ENCODE measurements at regions not wholly inside any gene's neighbourhood (a gene's known extent, or its start where the extent isn't known, plus 50 kb on each side); places are given as distances from the start of the nearest gene placed in this dataset.

- H3K4me1 ChIP-seq (ENCODE audit: control insufficient read depth, insufficient read depth, low read length), result no peaks in the 10 kb centered on the region
- no peaks in the 10 kb centered on the region for H3K9me3 ChIP-seq (ENCODE audit: control insufficient read depth, insufficient read depth, low read depth, low read length)
- H3K27ac ChIP-seq (ENCODE audit: extremely low read depth, low read depth, low read length), result no peak overlapping the region
- TF ChIP-seq GLI2 (tag by site-specific recombination; IDR thresholded peaks at IDR 0.05; ENCODE audit: borderline replicate concordance, low read depth), result no peak
- TF ChIP-seq PRDM1 (tag by site-specific recombination; IDR thresholded peaks at IDR 0.05), result no peak
- no peak for TF ChIP-seq ZNF391 (tag by site-specific recombination; IDR thresholded peaks at IDR 0.05; ENCODE audit: borderline replicate concordance, low read depth)
- TF ChIP-seq ZNF404 (tag by site-specific recombination; IDR thresholded peaks at IDR 0.05), result no peak
- TF ChIP-seq ZNF791 (tag by site-specific recombination; IDR thresholded peaks at IDR 0.05), result no peak
- no peak for TF ChIP-seq ZNF37A (tag by site-specific recombination; IDR thresholded peaks at IDR 0.05)
- H3K36me3 ChIP-seq (ENCODE audit: control insufficient read depth in 2 of 2, insufficient read depth in 1 of 2, low read length in 2 of 2), result no peaks in the 10 kb centered on the region
- CTCF ChIA-PET, result interaction anchor here (0.7 kb wide), 1 partner anchor 261 kb away, joined by 5 read pairs; no protein-coding TSS in a partner anchor
- POLR2A ChIA-PET, result no interaction called here
- H3K4me3 ChIP-seq (ENCODE audit: low read depth, low read length), result no peak overlapping the region
Measured at GRCh38 chr18:44041961-44042360, 638.7 kb upstream of the SETBP1 start.

DNA sequence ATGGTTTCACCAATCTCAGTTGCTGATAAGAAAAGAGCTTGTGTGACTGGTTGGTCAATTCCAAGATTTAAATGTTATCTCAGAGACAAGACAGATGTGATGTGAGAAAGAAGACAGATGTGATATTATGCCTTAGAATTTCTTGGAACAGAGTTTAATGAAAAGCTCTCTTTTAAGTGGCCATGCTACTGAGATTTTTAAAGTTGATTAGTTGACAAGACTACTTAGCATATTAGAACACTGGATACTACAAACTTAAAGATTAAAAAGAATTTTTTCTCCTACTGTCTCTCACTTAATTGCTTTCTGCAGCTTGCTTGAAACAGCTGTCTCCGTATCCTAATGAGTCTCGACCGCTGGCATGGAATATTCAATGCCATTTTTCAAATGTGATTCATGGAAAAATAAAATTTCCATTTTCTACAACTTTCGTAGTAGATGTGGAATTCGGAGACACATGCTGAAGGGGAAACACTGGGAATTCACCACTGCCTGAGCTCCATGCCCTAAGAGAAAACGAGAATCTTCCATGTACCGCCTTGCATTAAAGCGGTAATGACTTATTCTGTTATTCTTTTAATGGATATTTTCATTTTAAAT is 634.2 kb upstream of the SETBP1 start:
- ChIA-PET POLR2A (no interaction called here), CTCF (interaction anchor here (0.6 kb wide), 1 partner anchor 69 kb away, joined by 3 read pairs; no protein-coding TSS in a partner anchor)
- H3K27ac ChIP-seq (ENCODE audit: extremely low read depth, low read depth, low read length), result no peak overlapping the region
- no peaks in the 10 kb centered on the region for H3K36me3 ChIP-seq (ENCODE audit: control insufficient read depth in 2 of 2, insufficient read depth in 1 of 2, low read length in 2 of 2)
- no peaks in the 10 kb centered on the region for H3K9me3 ChIP-seq (ENCODE audit: control insufficient read depth, insufficient read depth, low read depth, low read length)
- H3K4me3 ChIP-seq (ENCODE audit: low read depth, low read length), result no peak overlapping the region
- TF ChIP-seq ZNF658 (tag by site-specific recombination; IDR thresholded peaks at IDR 0.05) (no peak), ZNF202 (tag by site-specific recombination; IDR thresholded peaks at IDR 0.05; ENCODE audit: borderline replicate concordance) (no peak), ZFHX2 (tag by site-specific recombination; conservative IDR thresholded peaks at IDR 0.05) (no peak), ZNF214 (tag by site-specific recombination; IDR thresholded peaks at IDR 0.05; ENCODE audit: borderline replicate concordance) (no peak), ZNF513 (tag by site-specific recombination; IDR thresholded peaks at IDR 0.05) (no peak), ZNF324 (tag by site-specific recombination; IDR thresholded peaks at IDR 0.05) (no peak), KLF16 (tag by site-specific recombination; IDR thresholded peaks at IDR 0.05) (no peak), ZBTB1 (tag by site-specific recombination; IDR thresholded peaks at IDR 0.05) (no peak), ZNF639 (tag by site-specific recombination; IDR thresholded peaks at IDR 0.05) (no peak), ZNF660 (tag by site-specific recombination; IDR thresholded peaks at IDR 0.05) (no peak), ZSCAN16 (tag by site-specific recombination; IDR thresholded peaks at IDR 0.05) (no peak)
- TF ChIP-seq, protein P1, sequence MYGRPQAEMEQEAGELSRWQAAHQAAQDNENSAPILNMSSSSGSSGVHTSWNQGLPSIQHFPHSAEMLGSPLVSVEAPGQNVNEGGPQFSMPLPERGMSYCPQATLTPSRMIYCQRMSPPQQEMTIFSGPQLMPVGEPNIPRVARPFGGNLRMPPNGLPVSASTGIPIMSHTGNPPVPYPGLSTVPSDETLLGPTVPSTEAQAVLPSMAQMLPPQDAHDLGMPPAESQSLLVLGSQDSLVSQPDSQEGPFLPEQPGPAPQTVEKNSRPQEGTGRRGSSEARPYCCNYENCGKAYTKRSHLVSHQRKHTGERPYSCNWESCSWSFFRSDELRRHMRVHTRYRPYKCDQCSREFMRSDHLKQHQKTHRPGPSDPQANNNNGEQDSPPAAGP (tag by site-specific recombination; IDR thresholded peaks at IDR 0.05), result no peak
- TF ChIP-seq, protein P2, sequence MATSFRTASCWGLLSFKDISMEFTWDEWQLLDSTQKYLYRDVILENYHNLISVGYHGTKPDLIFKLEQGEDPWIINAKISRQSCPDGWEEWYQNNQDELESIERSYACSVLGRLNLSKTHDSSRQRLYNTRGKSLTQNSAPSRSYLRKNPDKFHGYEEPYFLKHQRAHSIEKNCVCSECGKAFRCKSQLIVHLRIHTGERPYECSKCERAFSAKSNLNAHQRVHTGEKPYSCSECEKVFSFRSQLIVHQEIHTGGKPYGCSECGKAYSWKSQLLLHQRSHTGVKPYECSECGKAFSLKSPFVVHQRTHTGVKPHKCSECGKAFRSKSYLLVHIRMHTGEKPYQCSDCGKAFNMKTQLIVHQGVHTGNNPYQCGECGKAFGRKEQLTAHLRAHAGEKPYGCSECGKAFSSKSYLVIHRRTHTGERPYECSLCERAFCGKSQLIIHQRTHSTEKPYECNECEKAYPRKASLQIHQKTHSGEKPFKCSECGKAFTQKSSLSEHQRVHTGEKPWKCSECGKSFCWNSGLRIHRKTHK (tag by site-specific recombination; IDR thresholded peaks at IDR 0.05), result no peak
- TF ChIP-seq, protein P3, sequence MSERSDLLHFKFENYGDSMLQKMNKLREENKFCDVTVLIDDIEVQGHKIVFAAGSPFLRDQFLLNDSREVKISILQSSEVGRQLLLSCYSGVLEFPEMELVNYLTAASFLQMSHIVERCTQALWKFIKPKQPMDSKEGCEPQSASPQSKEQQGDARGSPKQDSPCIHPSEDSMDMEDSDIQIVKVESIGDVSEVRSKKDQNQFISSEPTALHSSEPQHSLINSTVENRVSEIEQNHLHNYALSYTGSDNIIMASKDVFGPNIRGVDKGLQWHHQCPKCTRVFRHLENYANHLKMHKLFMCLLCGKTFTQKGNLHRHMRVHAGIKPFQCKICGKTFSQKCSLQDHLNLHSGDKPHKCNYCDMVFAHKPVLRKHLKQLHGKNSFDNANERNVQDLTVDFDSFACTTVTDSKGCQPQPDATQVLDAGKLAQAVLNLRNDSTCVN (tag by site-specific recombination; optimal IDR thresholded peaks at IDR 0.05), result no peak
- H3K4me1 ChIP-seq (ENCODE audit: control insufficient read depth, insufficient read depth, low read length), result peaks cover 4% of the 10 kb centered on the region; the same call in 1 of the 2 replicates

All from HEK293 (cell line).